Caco-2 (cell line): ENCODE measurements at regions not wholly inside any gene's neighbourhood (a gene's known extent, or its start where the extent isn't known, plus 50 kb on each side); places are given as distances from the start of the nearest gene placed in this dataset.

Source experiments
- BruUV-seq: library from RNA; stranded (reverse); fragments of 400-500 nt; replicated peaks from 2 replicates; lab custom pipeline; 2021; lab: Mats Ljungman, UMichigan
- CTCF ChIA-PET: fragments of 300-600 bp; sonication (Branson Sonifier 250); formaldehyde crosslinking; loops from one replicate; lab custom pipeline; 2022; ENCODE audit warnings: antibody characterized with exemption; lab: Charles Lee
- POLR2A ChIA-PET: fragments of 300-600 bp; sonication (Branson Sonifier 250); formaldehyde crosslinking; loops from one replicate; lab custom pipeline; 2022; ENCODE audit warnings: antibody characterized with exemption; lab: Charles Lee
- DNase-seq, 2 experiments: peaks; one replicate each; pipeline versions ENCODE4 v3.0.0 to v3.0.0-alpha.2; 2020 to 2022
- H3K27me3 ChIP-seq: replicated peaks from 2 replicates; pipeline ENCODE4 v1.6.0; 2011; ENCODE audit warnings: low read length; ENCODE audit not compliant: control insufficient read depth, insufficient read depth
- H3K36me3 ChIP-seq: 2 replicates; pipeline ENCODE4 v1.5.1; 2011; ENCODE audit warnings: low read length; ENCODE audit not compliant: control insufficient read depth, insufficient read depth
- H3K4me1 ChIP-seq: fragments of 250-450 bp; sonication (Bioruptor Pico); 2 replicates; pipeline ENCODE4 v1.5.1; 2020; ENCODE audit warnings: mild to moderate bottlenecking
- H3K4me3 ChIP-seq: 2 replicates; pipeline ENCODE4 v1.5.1; 2011; ENCODE audit warnings: low read depth, mild to moderate bottlenecking, control low read depth, low read length
- H3K9me3 ChIP-seq: fragments of 250-450 bp; sonication (Bioruptor Pico); 2 replicates; pipeline ENCODE4 v1.5.1; 2020; ENCODE audit warnings: mild to moderate bottlenecking, moderate library complexity
- H3K27ac Mint-ChIP-seq: one replicate; pipeline ENCODE4 v1.8.0; 2022; ENCODE audit warnings: mixed read lengths; ENCODE audit not compliant: unreplicated experiment
- H3K27me3 Mint-ChIP-seq: one replicate; pipeline ENCODE4 v1.8.0; 2022; ENCODE audit warnings: mixed read lengths; ENCODE audit not compliant: insufficient read depth, unreplicated experiment
- H3K36me3 Mint-ChIP-seq: one replicate; pipeline ENCODE4 v1.8.0; 2022; ENCODE audit warnings: mild to moderate bottlenecking, mixed read lengths; ENCODE audit not compliant: insufficient read depth, unreplicated experiment
- H3K4me1 Mint-ChIP-seq: one replicate; pipeline ENCODE4 v1.8.0; 2022; ENCODE audit warnings: low read depth, mixed read lengths; ENCODE audit not compliant: unreplicated experiment
- H3K4me3 Mint-ChIP-seq: one replicate; pipeline ENCODE4 v1.8.0; 2022; ENCODE audit warnings: mild to moderate bottlenecking, moderate library complexity, mixed read lengths; ENCODE audit not compliant: unreplicated experiment
- H3K9me3 Mint-ChIP-seq: one replicate; pipeline ENCODE4 v1.8.0; 2022; ENCODE audit warnings: mixed read lengths; ENCODE audit not compliant: unreplicated experiment
- intact Hi-C: fragments of 100-400 bp; cut with micrococcal nuclease; formaldehyde crosslinking; loops from one replicate; pipeline ENCODE4 v1.10.0; 2022; ENCODE audit not compliant: unreplicated experiment
- TF ChIP-seq, protein P1 (sequence below), 2 experiments: fragments of 200-600 bp in 1 of 2; IDR thresholded peaks; 1 replicate in 1 of 2; 2 replicates in 1 of 2; pipeline versions ENCODE4 v1.5.1 to v1.8.0; 2011 to 2022; ENCODE audit warnings: antibody characterized with exemption in 1 of 2, control low read depth in 1 of 2, inconsistent platforms in 1 of 2, low read depth in 1 of 2, low read length in 1 of 2, mild to moderate bottlenecking in 1 of 2, moderate library complexity in 1 of 2; ENCODE audit not compliant: insufficient read depth in 1 of 2, severe bottlenecking in 1 of 2, unreplicated experiment in 1 of 2

GRCh38 chr5:117183326-117183725 is 608.7 kb upstream of the SEMA6A start:
- H3K4me3 ChIP-seq = no peak overlapping the region
- Mint-ChIP-seq H3K4me1 (no peaks in the 10 kb centered on the region), H3K27ac (no peak overlapping the region), H3K27me3 (no peaks in the 10 kb centered on the region), H3K9me3 (no peaks in the 10 kb centered on the region), H3K4me3 (no peak overlapping the region), H3K36me3 (no peaks in the 10 kb centered on the region)
- CTCF ChIA-PET = no interaction called here
- no TSS peak for BruUV-seq
- intact Hi-C loops = no loop called here
- no peaks in the 10 kb centered on the region for H3K4me1 ChIP-seq
- POLR2A ChIA-PET = no interaction called here
- no peak for DNase-seq
- TF ChIP-seq, protein P1, sequence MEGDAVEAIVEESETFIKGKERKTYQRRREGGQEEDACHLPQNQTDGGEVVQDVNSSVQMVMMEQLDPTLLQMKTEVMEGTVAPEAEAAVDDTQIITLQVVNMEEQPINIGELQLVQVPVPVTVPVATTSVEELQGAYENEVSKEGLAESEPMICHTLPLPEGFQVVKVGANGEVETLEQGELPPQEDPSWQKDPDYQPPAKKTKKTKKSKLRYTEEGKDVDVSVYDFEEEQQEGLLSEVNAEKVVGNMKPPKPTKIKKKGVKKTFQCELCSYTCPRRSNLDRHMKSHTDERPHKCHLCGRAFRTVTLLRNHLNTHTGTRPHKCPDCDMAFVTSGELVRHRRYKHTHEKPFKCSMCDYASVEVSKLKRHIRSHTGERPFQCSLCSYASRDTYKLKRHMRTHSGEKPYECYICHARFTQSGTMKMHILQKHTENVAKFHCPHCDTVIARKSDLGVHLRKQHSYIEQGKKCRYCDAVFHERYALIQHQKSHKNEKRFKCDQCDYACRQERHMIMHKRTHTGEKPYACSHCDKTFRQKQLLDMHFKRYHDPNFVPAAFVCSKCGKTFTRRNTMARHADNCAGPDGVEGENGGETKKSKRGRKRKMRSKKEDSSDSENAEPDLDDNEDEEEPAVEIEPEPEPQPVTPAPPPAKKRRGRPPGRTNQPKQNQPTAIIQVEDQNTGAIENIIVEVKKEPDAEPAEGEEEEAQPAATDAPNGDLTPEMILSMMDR (IDR thresholded peaks at IDR 0.05; ENCODE audit: insufficient read depth in 1 of 2, low read depth in 1 of 2, low read length in 1 of 2, severe bottlenecking in 1 of 2, unreplicated experiment in 1 of 2) = no peak
- H3K36me3 ChIP-seq = no peaks in the 10 kb centered on the region
- no peaks in the 10 kb centered on the region for H3K27me3 ChIP-seq
- no peaks in the 10 kb centered on the region for H3K9me3 ChIP-seq

GRCh38 chr5:117182104-117182503 is 607.5 kb upstream of the SEMA6A start:
- Histone ChIP-seq H3K27me3 (no peaks in the 10 kb centered on the region), H3K4me3 (no peak overlapping the region), H3K9me3 (no peaks in the 10 kb centered on the region), H3K36me3 (no peaks in the 10 kb centered on the region), H3K4me1 (peaks cover 10% of the 10 kb centered on the region)
- H3K4me3 Mint-ChIP-seq = no peak overlapping the region
- ChIA-PET CTCF (no interaction called here), POLR2A (no interaction called here)
- intact Hi-C loops = no loop called here
- no peaks in the 10 kb centered on the region for H3K9me3 Mint-ChIP-seq
- H3K27me3 Mint-ChIP-seq = no peaks in the 10 kb centered on the region
- TF ChIP-seq, protein P1 (IDR thresholded peaks at IDR 0.05; ENCODE audit: insufficient read depth in 1 of 2, low read depth in 1 of 2, low read length in 1 of 2, severe bottlenecking in 1 of 2, unreplicated experiment in 1 of 2) = no peak
- no TSS peak for BruUV-seq
- H3K4me1 Mint-ChIP-seq = no peaks in the 10 kb centered on the region
- DNase-seq = no peak
- no peak overlapping the region for H3K27ac Mint-ChIP-seq
- no peaks in the 10 kb centered on the region for H3K36me3 Mint-ChIP-seq

DNA sequence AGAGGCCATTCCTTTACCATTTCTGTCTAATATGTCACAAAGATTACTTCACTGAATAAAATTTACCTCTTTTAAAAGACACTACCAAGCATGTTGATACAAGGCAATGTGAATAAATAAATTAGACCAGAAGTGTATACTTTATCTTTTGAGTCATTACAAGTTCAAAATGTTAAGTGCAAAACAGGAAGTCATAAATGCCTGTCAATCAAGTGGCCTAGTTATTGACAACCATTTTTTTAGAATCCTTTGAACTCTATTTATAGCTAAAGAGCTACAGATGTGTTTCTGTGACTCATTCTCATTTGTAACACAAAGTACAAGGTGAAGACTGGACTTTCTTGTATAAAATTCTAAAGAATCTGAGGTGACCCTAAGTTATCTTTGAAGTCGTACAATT is 602.7 kb upstream of the SEMA6A start:
- Mint-ChIP-seq H3K4me3 (no peak overlapping the region), H3K4me1 (no peaks in the 10 kb centered on the region), H3K9me3 (no peaks in the 10 kb centered on the region), H3K36me3 (no peaks in the 10 kb centered on the region), H3K27ac (no peak overlapping the region), H3K27me3 (no peaks in the 10 kb centered on the region)
- Histone ChIP-seq H3K4me3 (no peak overlapping the region), H3K9me3 (no peaks in the 10 kb centered on the region), H3K36me3 (no peaks in the 10 kb centered on the region), H3K27me3 (no peaks in the 10 kb centered on the region), H3K4me1 (peaks cover 19% of the 10 kb centered on the region)
- DNase-seq = no peak
- BruUV-seq = no TSS peak
- TF ChIP-seq, protein P1 (IDR thresholded peaks at IDR 0.05; ENCODE audit: insufficient read depth in 1 of 2, low read depth in 1 of 2, low read length in 1 of 2, severe bottlenecking in 1 of 2, unreplicated experiment in 1 of 2) = no peak
- intact Hi-C loops = no loop called here
- ChIA-PET POLR2A (no interaction called here), CTCF (no interaction called here)
